ENCODE measurements at regions not wholly inside any gene's neighbourhood (a gene's known extent, or its start where the extent isn't known, plus 50 kb on each side); places are given as distances from the start of the nearest gene placed in this dataset.

DNA sequence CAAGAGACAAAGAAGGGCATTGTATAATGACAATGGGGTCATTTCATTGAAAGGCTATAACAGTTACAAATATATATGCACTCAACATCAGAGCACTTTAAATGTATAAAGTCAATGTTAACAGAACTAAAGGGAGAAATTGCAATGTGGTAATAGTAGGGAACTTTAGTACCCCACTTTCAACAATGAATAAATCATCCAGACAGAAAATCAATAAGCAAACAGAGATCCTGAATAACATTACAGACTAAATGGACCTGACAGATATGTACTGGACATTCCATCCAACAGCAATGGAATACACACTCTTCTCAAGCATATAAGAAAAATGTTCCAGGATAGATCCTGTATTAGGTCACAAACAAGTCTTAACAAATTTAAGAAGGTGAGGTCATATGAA lies 90.5 kb upstream of the ALKAL2 start (continued):
- TF ChIP-seq ZFY (CRISPR knock-in tag; IDR thresholded peaks at IDR 0.05) (no peak), ZNF607 (CRISPR knock-in tag; IDR thresholded peaks at IDR 0.05; ENCODE audit: borderline replicate concordance) (no peak), ATF7 (IDR thresholded peaks at IDR 0.05) (peak; percentile 8; the same call in 1 of the 2 replicates), ATF7 (CRISPR knock-in tag; IDR thresholded peaks at IDR 0.05) (no peak), NFE2L2 (IDR thresholded peaks at IDR 0.05; ENCODE audit: low read length) (no peak), ZNF562 (CRISPR knock-in tag; IDR thresholded peaks at IDR 0.05; ENCODE audit: borderline replicate concordance) (no peak), IKZF1 (IDR thresholded peaks at IDR 0.05) (no peak), STAG1 (CRISPR knock-in tag; IDR thresholded peaks at IDR 0.05) (no peak), ZBTB7B (CRISPR knock-in tag; IDR thresholded peaks at IDR 0.05) (no peak), EZH2 (conservative IDR thresholded peaks at IDR 0.05; ENCODE audit: low read depth, low read length) (no peak), PRMT3 (CRISPR knock-in tag; IDR thresholded peaks at IDR 0.05; ENCODE audit: borderline replicate concordance, low read depth) (no peak), FOXP1 (IDR thresholded peaks at IDR 0.05) (no peak), FOXP1 (CRISPR knock-in tag; IDR thresholded peaks at IDR 0.05) (no peak), JUNB (CRISPR knock-in tag; IDR thresholded peaks at IDR 0.05; ENCODE audit: borderline replicate concordance) (no peak), RARG (CRISPR knock-in tag; IDR thresholded peaks at IDR 0.05; ENCODE audit: low read depth) (no peak), ZNF235 (CRISPR knock-in tag; IDR thresholded peaks at IDR 0.05; ENCODE audit: borderline replicate concordance) (no peak), JUN (CRISPR knock-in tag; IDR thresholded peaks at IDR 0.05) (no peak), SAP130 (CRISPR knock-in tag; IDR thresholded peaks at IDR 0.05; ENCODE audit: low read depth) (no peak), SOX6 (IDR thresholded peaks at IDR 0.05) (no peak), SOX6 (CRISPR knock-in tag; IDR thresholded peaks at IDR 0.05) (peak; percentile 47; the same call in 1 of the 2 replicates), XBP1 (CRISPR knock-in tag; IDR thresholded peaks at IDR 0.05) (no peak), SIN3B (IDR thresholded peaks at IDR 0.05; ENCODE audit: low read length) (no peak)
- TF ChIP-seq, protein P1, sequence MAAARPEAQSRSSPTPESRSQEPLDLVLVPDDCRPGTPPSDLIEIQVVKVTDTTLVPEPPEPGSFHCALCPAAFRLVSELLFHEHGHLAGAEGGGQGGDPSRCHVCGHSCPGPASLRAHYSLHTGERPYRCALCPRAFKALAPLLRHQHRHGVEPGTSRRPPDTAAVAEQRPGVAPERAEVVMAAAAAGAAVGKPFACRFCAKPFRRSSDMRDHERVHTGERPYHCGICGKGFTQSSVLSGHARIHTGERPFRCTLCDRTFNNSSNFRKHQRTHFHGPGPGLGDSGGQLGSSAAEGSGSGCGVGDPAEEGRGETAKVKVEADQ (CRISPR knock-in tag; IDR thresholded peaks at IDR 0.05; ENCODE audit: borderline replicate concordance) = no peak
- TF ChIP-seq, protein P2, sequence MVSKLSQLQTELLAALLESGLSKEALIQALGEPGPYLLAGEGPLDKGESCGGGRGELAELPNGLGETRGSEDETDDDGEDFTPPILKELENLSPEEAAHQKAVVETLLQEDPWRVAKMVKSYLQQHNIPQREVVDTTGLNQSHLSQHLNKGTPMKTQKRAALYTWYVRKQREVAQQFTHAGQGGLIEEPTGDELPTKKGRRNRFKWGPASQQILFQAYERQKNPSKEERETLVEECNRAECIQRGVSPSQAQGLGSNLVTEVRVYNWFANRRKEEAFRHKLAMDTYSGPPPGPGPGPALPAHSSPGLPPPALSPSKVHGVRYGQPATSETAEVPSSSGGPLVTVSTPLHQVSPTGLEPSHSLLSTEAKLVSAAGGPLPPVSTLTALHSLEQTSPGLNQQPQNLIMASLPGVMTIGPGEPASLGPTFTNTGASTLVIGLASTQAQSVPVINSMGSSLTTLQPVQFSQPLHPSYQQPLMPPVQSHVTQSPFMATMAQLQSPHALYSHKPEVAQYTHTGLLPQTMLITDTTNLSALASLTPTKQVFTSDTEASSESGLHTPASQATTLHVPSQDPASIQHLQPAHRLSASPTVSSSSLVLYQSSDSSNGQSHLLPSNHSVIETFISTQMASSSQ (IDR thresholded peaks at IDR 0.05; ENCODE audit: low read depth) = peak; percentile 22; the same call in 1 of the 2 replicates
- TF ChIP-seq, protein P2 (CRISPR knock-in tag; IDR thresholded peaks at IDR 0.05; ENCODE audit: borderline replicate concordance) = no peak
- TF ChIP-seq, protein P3, sequence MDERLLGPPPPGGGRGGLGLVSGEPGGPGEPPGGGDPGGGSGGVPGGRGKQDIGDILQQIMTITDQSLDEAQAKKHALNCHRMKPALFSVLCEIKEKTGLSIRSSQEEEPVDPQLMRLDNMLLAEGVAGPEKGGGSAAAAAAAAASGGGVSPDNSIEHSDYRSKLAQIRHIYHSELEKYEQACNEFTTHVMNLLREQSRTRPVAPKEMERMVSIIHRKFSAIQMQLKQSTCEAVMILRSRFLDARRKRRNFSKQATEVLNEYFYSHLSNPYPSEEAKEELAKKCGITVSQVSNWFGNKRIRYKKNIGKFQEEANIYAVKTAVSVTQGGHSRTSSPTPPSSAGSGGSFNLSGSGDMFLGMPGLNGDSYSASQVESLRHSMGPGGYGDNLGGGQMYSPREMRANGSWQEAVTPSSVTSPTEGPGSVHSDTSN (CRISPR knock-in tag; IDR thresholded peaks at IDR 0.05) = peak; percentile 81
- TF ChIP-seq, protein P4, sequence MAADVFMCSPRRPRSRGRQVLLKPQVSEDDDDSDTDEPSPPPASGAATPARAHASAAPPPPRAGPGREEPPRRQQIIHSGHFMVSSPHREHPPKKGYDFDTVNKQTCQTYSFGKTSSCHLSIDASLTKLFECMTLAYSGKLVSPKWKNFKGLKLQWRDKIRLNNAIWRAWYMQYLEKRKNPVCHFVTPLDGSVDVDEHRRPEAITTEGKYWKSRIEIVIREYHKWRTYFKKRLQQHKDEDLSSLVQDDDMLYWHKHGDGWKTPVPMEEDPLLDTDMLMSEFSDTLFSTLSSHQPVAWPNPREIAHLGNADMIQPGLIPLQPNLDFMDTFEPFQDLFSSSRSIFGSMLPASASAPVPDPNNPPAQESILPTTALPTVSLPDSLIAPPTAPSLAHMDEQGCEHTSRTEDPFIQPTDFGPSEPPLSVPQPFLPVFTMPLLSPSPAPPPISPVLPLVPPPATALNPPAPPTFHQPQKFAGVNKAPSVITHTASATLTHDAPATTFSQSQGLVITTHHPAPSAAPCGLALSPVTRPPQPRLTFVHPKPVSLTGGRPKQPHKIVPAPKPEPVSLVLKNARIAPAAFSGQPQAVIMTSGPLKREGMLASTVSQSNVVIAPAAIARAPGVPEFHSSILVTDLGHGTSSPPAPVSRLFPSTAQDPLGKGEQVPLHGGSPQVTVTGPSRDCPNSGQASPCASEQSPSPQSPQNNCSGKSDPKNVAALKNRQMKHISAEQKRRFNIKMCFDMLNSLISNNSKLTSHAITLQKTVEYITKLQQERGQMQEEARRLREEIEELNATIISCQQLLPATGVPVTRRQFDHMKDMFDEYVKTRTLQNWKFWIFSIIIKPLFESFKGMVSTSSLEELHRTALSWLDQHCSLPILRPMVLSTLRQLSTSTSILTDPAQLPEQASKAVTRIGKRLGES (CRISPR knock-in tag; IDR thresholded peaks at IDR 0.05; ENCODE audit: borderline replicate concordance) = no peak

Measured in HepG2 (cell line).